GM19438 (cell line): ENCODE measurements at regions not wholly inside any gene's neighbourhood (a gene's known extent, or its start where the extent isn't known, plus 50 kb on each side); places are given as distances from the start of the nearest gene placed in this dataset.
"Not testable (repeated sequence)": the region's sequence is repeated elsewhere in the genome, so short reads cannot be mapped to it uniquely, and the experiment has no call there.

Experiments
- ATAC-seq: cut with Tn5 transposase; IDR thresholded peaks from one replicate; pipeline ENCODE4 v1.9.1; 2021; ENCODE audit warnings: low read depth; ENCODE audit not compliant: unreplicated experiment

DNA sequence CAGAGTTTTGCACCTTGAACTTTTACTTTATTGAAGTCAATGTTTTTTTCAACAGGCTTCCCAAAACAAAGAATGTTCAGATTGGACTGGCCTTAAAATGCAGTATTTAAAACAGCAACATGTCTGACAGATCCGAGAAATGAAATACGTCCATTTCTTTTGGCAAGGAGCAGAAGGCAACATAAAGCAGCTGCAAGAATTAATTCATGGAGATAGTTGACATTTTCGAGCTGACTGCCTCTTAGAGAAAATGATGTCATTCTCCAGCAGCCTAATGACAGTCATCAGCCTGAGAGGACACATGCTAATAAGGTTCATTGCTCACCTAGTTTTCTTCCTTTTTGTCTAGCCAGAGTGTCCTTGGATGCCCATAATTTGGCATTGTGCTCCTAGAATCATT lies 232.2 kb upstream of the SEMA6A start:
- no peak for ATAC-seq

DNA sequence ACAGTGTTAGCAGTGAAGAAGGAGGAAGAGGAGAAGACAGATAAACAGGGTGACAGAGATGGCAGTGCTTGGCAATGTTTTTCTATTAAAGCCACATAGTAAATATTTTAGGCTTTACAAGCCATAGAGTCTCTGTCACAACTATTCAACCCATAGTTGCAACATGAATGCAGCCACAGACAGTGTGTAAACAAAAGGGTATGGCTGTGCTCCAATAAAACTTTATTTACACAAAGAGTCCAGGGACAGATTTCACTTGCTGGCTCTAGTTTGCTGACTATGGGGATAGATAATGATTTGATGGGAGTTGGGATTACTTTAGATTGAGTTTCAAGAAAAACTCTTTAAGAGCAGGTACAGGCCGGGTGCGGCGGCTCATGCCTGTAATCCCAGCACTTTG lies 224.8 kb upstream of the SEMA6A start:
- ATAC-seq, result no peak

DNA sequence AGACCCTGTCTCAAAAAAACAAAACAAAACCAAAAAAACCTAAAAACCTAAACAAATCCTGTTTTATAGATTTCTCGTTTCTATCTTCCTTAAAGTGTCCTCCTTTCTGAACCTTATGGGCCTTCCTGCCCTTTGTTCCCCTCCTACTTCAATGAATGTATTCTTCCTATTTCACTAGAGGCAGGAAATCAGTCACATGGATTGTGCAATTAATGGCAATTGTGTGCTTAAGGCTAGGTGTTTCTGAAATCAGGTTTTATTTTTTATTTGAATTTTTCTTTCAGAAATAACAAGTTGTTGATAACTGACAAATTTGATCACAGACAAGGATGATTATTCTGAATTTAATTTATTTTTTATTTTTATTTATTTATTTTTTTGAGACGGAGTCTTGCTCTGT lies 220.6 kb upstream of the SEMA6A start:
- no peak for ATAC-seq

DNA sequence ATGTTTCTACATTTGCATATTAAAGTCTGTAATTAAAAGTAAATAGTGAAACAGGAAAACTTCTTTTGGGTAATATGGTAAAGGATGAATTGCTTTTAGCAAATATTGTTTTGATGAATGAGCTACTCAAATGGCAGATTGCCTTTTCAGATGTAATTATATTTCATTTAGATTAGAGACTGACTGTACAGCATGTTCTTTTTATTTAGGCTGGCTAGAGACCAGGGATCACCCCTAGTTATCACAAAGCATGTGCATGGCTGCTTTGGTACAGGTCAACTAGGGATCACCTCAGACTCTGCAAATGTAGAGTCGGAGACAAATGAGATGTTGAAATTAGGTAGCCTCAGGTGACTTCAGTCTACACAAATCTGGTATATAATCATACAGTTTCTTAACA lies 214.9 kb upstream of the SEMA6A start:
- ATAC-seq, result no peak

DNA sequence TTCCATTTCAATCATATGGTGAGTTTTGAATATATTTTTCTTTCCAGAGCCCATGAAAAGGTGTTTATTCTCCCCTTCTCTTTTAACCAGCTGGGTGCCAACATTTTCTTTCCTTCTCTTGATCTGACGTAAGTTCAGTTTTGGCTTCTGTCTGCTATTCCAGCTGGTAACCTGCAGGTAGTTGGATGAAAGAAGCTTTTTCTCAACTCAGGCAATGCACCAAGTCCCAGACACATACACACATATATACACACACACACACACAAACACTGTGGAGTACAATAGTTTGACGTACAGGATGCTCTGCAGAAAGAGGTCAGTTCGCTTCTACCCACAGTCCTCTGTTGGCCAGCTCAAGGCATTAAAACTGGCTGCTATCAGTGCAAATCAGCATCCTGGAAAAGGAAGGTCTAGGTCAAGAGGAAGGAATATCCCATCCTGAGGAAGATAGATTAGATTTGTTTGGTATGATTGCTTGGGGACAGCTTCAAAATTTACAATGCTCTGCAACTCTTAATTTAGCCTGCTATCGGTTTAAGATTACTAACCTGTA lies 214.3 kb upstream of the SEMA6A start:
- no peak for ATAC-seq

DNA sequence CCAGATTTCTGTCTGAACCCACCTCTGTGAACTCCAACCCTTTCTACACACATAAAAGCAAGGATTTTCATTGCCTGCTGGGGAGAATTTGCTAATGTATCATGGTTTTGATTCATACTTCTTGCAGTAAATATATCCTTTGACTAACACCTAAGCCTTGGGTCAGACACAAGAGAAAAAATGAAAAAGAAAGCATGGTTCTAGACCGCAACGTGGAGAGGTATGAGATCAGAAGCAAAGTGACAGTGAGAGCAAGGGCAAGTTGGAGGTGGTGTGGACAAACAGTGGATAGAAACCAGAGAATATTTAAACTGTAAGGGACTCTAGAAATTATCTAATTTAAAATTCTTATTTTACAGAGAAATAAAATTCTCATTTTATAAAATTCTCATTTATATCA lies 212.9 kb upstream of the SEMA6A start:
- ATAC-seq, result no peak

DNA sequence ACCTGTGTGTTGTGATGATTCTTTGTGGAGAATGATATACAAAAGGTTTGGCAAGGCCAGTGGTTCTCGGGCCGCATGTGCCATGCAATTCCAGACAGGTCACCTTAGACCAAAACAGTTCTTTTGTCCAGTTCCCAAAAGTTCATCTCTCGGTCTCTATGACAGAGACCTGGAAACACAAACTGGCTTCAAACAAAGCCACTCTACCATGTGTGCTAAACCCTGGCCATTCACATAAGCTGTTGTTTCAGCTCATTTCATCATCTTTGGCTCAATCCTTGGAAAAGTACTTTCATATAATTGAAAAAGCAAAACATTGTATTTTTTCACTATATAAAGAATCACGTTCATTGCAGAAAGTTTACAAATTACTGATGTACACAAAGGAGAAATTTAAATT lies 210.5 kb upstream of the SEMA6A start:
- ATAC-seq, result no peak

DNA sequence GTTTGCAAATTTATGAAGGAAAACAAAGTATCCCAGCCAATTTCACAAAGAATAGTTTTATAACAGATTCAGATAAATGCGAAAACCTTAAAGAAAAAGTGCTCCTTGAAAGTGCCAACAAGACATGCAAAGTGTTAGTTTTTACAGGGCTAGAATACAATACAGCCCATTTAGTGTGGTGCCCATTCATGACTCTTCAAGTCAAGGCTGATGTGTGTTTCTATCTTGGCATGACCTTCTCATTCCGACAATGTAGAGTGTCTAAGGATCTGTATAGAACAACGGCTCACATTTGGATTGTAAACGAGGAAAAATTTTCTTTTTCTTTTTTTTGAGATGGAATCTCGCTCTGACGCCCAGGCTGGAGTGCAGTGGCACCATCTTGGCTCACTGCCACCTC lies 205.2 kb upstream of the SEMA6A start:
- no peak for ATAC-seq

DNA sequence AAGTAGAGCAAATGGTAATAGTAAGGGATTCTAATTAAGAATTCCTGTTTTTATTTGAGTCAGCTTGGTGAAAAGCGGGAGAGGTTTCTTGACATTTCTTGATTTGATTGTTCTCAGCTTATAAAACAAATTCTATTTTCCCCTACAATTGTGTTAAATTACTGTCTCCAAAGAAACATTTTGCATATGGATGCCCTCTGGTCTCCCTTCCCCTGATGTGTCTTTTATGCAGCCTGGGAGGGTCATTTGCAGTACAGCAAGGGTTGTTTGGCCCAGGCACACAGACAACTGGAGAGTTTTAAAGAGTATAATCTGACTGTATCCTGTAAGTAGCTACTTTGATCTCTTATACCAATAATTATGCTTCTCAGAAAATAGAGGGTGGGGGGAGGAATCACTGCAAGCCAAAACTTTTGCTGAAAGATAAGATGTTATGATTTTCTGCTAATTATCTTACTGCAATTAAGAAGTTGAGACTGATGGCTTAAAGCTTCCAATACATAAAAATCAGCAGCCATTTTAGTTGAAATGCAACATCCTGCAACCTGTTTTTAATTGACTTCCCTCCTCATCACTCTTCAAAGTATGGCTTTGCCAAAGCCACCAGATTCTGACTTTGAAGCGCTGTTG lies 204.1 kb upstream of the SEMA6A start:
- ATAC-seq, result no peak

DNA sequence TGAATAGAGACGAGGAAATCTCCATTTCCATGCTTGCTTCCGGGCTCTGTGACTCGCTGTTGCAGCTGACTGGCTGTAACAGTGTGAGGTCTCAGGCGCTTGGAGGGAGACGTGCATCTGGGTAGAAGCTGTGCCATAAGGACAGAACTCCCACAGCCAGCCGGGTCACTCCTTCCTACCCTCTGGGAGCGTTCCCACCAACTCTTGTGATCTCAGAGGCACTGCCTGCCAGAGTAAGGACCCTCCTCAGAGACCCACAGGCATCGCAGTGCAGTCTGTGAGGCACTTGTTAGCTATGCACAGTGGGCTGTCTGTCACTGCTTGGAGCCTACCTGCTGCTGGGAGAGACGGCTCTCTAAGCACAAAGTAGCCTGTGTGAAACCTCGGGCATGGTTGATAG lies 203.4 kb upstream of the SEMA6A start:
- ATAC-seq, result no peak

DNA sequence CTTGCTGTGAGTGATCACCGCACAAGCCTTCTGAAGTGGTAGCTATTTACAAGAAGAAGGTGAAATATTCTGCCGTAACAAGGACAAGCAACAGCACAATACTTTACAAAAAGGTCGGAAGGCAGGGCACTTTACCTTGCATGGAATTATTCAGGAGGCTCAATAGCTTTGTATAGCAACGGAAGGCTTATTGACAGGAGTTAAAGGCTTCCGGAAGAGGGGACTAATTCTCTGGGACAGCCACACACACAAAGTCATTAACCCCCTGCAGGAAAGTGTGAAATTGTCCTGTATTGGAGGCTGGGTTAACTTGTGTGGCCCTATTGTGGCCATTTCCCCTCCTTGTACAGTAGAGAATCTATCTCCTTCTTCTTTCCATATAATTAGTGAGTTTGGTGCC lies 199.3 kb upstream of the SEMA6A start:
- no peak for ATAC-seq

DNA sequence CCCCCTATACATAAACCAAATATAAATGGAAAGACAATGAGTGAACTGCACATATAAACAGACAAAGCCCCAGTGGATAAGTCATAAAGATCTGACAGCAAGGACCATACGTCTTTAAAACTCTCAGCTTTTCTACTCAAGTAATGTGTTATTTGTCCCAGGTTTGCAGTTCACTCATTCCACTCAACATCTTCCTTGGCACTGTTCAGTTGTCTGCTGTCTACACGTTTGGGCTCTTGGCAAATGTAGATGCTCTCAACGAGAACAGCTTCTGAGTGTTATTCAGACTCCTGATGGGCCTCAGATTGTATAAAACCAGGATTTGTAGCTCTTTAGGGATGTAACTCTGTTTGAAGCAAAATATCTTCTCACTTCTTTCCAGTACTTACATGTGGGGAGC lies 198.2 kb upstream of the SEMA6A start:
- ATAC-seq, result no peak

DNA sequence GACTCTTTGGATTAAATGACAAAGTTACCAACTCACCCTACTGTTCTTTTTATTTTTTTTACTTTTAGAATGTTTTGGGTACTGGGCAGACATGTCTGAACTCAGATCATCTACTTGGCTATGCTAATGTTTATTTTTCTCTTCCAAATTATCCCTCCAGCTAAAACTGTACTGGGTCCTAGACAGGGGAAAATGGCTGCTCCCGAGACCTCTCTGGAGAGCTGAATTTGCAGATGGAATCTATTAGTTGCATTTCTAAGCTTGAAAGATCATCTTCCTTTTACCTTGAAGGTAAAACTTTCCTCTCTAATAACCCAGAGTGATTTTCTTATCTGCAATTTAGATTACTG lies 197.5 kb upstream of the SEMA6A start:
- ATAC-seq, result no peak

DNA sequence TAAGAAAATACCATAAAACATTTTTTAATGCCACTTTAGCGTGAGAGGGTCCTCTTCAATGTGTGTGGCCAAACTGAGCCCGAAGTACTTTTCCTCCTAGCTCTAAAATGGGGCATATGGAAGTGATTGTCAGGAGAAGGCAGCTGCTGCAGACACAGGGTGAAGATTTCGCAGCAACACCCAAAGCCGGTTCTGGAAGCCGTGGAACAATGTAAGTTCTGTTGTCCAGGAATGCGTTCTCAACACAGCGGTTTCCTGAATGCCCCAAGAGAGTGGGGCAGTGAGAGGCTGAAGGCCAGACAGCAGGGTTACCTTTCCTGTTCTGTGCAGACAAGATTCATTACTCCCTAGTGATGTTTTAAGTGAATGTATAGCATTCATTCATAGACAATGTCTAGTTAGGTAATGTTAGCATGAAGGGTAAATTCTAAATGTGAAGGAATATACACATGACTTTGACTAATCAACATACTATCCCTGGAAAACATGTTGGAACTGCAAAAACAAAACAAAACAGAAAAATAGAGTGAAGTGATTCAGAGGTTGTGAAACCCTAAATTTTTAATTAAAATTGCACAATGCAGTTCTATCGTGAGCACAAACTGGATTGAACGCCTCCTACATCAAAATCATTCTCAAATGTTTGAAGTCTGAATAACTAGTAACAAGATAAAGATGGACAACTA lies 197.0 kb upstream of the SEMA6A start:
- no peak for ATAC-seq

DNA sequence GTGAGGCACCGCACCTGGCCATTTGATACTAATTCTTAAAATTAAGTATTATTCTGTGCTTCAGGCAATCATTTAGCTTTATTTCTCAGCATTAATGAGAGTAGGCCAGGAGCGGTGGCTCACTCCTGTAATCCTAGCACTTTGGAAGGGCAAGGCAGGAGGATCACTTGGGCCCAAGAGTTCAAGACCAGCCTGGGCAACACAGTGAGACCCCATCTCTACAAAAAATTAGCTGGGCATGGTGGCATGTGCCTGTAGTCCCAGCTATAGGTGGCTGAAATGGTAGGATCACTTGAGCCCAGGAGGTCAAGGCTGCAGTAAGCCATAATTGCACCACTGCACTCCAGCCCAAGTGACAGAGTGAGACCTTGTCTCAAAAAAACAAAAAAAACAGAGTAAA lies 195.3 kb upstream of the SEMA6A start:
- ATAC-seq, result not testable (repeated sequence)

DNA sequence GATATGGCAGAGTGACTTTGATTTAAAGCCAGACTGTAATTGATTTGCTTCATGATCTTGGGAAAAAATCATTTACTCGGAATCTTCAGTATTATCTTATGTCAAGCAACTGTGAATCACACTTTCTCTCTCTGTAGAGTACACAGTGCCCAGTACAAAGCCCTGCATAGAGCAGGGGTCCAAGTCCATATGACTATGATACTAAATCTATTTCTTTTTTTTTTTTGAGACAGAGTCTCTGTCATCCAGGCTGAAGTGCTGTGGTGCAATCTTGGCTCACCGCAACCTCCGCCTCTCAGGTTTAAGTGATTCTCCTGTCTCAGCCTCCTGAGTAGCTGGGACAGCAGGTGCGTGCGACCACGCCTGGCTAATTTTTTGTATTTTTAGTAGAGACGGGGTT lies 194.8 kb upstream of the SEMA6A start:
- ATAC-seq, result no peak

DNA sequence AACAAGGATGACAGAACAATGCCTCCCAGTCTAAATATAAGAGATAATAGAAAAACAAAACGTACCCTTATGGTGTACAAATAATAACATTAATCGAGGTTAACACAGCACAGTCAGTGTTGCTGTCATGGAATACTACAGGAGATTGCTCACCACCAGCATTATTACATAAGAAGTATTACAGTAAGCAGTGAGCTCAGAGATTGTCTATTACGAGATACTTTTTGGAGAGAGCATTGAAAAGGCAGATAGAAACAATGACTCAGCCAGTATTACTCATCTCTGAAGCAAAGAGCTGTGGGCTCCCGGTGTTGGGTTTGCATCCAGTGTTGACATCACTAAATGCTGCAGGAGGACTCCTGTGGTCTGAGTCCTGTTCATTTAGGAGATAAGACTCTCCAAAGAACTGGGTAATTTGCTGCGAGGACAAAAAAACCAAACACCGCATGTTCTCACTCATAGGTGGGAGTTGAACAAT lies 191.9 kb upstream of the SEMA6A start:
- ATAC-seq, result peak; percentile 32

DNA sequence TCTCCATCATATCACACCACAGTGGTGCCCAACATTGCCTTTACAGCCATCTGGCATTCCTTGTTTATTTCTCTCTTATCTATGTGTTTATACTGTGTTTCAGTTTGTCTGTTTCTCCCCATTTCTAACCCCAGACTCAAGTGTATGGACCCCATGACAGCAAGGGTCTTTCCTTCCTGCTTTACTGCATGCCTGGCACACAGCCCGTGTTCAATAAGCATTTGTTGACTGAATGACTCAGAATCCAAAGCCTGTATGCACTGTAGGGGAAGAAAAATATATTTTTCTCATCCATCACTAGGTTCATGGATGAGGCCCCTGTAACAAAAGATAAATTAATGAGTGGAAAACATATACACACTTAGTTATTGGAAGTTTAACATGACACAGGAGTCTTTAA lies 190.8 kb upstream of the SEMA6A start:
- ATAC-seq, result no peak

DNA sequence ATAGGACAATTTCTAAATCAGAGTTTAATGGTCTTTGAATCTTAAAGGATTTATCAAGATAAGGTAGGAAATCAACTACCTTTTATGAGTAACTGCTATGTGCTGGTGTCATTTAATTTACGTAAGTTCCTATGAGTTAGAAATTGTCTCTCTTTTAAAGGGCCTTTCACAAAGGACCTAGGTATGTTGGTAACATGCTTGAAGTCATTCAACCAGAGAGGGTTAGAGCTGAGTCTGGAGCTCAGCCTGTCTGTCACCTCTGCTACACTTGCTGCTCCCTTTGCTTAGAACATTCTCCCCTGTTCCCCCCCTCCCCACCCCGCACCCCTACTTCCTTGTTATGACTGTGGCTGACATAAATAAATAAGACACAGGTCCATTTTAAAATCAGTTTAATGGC lies 190.3 kb upstream of the SEMA6A start:
- no peak for ATAC-seq

DNA sequence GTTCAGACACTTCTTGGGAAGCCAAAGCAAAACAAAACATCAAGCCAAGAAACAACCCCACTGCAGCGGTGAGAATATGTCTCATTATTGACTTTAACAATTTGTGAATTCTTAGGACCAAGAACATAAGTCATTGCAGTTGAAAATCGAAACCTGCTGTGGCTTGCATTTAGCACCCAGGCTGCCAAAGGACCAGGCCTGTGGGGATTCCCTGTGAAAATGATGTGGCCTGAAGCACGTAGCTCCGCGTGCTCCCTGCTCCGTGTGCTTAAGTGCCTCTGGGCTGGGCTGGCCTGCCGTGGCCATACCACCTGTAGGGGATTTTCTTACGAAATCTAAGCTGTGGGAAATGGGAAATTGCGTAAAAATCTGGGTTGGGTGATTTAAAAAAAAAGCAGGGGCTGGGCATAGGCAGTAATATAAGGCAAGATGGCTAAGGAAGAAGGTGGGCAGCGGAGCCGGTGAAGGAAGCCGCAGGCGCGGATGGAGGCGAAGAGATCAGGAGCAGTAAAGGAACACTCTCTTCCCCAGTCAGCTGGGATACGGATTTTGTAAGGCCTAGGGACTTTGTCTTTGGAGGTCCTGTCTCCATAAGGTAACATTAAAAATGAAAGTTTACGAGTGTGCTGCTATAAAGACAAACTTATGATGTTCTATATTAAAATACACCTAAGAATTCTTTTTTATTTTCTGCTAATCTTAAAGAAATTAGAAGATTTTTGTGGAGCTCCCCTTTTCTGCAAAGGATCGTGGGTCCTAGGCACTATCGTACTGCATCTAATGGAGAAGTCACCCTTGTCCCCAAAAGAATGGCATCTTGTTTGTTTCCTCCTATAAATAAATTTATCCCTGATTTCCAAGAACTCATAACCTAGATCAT lies 189.6 kb upstream of the SEMA6A start:
- peak; percentile 67 for ATAC-seq

DNA sequence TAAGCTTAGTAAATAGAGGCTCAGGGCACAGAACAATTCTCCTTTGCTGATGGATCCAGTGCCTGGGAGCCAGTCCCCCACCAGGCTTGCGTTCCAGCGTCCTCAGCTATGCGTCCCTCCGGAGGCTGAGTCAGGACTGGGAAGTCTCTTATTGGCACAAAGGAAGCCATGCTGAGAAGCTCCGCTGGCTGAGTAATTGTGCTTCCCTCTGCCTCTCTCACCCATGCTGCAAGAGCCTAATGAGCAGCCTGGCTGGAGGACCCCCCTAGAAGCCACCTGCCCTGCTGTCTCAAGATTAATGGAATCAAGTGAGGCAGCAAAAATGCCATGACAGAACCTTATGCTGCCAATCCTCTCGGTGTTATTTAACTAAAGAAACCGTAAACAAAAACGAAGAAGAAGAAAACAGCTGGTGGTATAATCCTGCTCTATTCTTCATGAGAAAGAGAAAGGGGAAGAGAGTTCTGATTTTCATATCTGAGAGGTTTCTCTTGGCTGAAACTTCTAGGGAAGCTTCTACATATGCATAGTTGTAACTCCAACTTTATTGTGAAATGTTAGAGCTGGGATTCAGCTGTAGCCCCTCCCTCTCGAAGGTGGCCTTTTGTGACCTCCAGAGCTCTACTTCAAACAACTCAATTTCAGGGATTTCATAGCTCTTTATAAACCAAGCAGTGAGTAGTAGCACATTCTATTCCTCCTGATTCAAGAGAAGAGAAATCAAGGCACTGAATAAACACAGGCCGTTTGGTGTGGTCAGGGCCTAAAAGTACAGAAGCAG lies 185.4 kb upstream of the SEMA6A start:
- ATAC-seq, result no peak
